Colon (tissue), 2 donors: ENCODE measurements at regions not wholly inside any gene's neighbourhood (a gene's known extent, or its start where the extent isn't known, plus 50 kb on each side); places are given as distances from the start of the nearest gene placed in this dataset.
A peak's percentile ranks its signal among the peaks of the same experiment; 100 is the strongest.
"Not testable (repeated sequence)": the region's sequence is repeated elsewhere in the genome, so short reads cannot be mapped to it uniquely, and the experiment has no call there.

Source experiments
- FAIRE-seq: peaks from 2 replicates; lab custom pipeline; 2012; peaks lifted over from hg19 to GRCh38; lab: Jason Lieb, UNC
- donor health status: control.
- donor health status: control.

GRCh38 chr17:18546514-18547398 is 70.2 kb downstream of the LGALS9C start:
- FAIRE-seq: peak; percentile 98

- not testable (repeated sequence) for FAIRE-seq
Observed at GRCh38 chr17:18557086-18557485, 80.5 kb downstream of the LGALS9C start.

GRCh38 chr17:18563381-18564098 is 80.7 kb downstream of the TBC1D28 start:
- FAIRE-seq: not testable (repeated sequence)

- not testable (repeated sequence) for FAIRE-seq
Observed at GRCh38 chr17:18564099-18564448, 80.1 kb downstream of the TBC1D28 start.

- FAIRE-seq: not testable (repeated sequence)
Observed at GRCh38 chr17:18568108-18568995, 75.8 kb downstream of the TBC1D28 start.

GRCh38 chr17:18569489-18569913 is 74.7 kb downstream of the TBC1D28 start:
- not testable (repeated sequence) for FAIRE-seq

GRCh38 chr17:18572536-18572935 is 71.7 kb downstream of the TBC1D28 start:
- FAIRE-seq: not testable (repeated sequence)

GRCh38 chr17:18574137-18574536 is 70.1 kb downstream of the TBC1D28 start:
- not testable (repeated sequence) for FAIRE-seq
